Loucy (cell line): ENCODE measurements at regions not wholly inside any gene's neighbourhood (a gene's known extent, or its start where the extent isn't known, plus 50 kb on each side); places are given as distances from the start of the nearest gene placed in this dataset.

Experiments
- H2AFZ ChIP-seq: fragments of 200-600 bp; sonication (generic); 2 replicates; pipeline ENCODE4 v1.6.0; 2016; ENCODE audit warnings: antibody characterized with exemption, mild to moderate bottlenecking, low read length, moderate library complexity
- H3F3A ChIP-seq: fragments of 200-600 bp; 2 replicates; pipeline ENCODE4 v1.6.0; 2016; ENCODE audit warnings: antibody characterized with exemption, low read depth, mild to moderate bottlenecking
- H3K27me3 ChIP-seq: fragments of 200-600 bp; sonication (generic); 2 replicates; pipeline ENCODE4 v1.6.1; 2014; ENCODE audit warnings: low read length, mild to moderate bottlenecking; ENCODE audit not compliant: insufficient read depth, poor library complexity, severe bottlenecking
- H3K36me3 ChIP-seq: fragments of 200-600 bp; sonication (generic); 2 replicates; pipeline ENCODE4 v1.6.1; 2016; ENCODE audit warnings: low read length; ENCODE audit not compliant: insufficient read depth
- H3K4me1 ChIP-seq: fragments of 200-600 bp; sonication (generic); 2 replicates; pipeline ENCODE4 v1.5.1; 2014; ENCODE audit warnings: low read length, mild to moderate bottlenecking; ENCODE audit not compliant: insufficient read depth, poor library complexity, severe bottlenecking
- H3K4me2 ChIP-seq: fragments of 200-600 bp; sonication (generic); 2 replicates; pipeline ENCODE4 v1.6.0; 2014; ENCODE audit warnings: antibody characterized with exemption, low read length, low read depth, mild to moderate bottlenecking; ENCODE audit not compliant: poor library complexity, severe bottlenecking
- H3K4me3 ChIP-seq: fragments of 200-600 bp; sonication (generic); 2 replicates; pipeline ENCODE4 v1.5.1; 2014; ENCODE audit warnings: low read length, mild to moderate bottlenecking, mixed read lengths; ENCODE audit not compliant: poor library complexity, severe bottlenecking
- H3K79me2 ChIP-seq: fragments of 200-600 bp; sonication (generic); 2 replicates; pipeline ENCODE4 v1.6.1; 2014; ENCODE audit warnings: low read length; ENCODE audit not compliant: insufficient read depth
- H3K9ac ChIP-seq: fragments of 200-600 bp; sonication (generic); 2 replicates; pipeline ENCODE4 v1.6.0; 2014; ENCODE audit warnings: mild to moderate bottlenecking, low read depth, low read length, moderate library complexity; ENCODE audit not compliant: poor library complexity, severe bottlenecking
- H3K9me2 ChIP-seq: fragments of 200-600 bp; sonication (generic); replicated peaks from 2 replicates; pipeline ENCODE4 v1.6.1; 2016; ENCODE audit warnings: low read depth, low read length, mixed read lengths
- H3K9me3 ChIP-seq: fragments of 200-600 bp; sonication (generic); 2 replicates; pipeline ENCODE4 v1.6.1; 2014; ENCODE audit warnings: mild to moderate bottlenecking, antibody characterized with exemption, low read length, low read depth; ENCODE audit not compliant: insufficient read depth
- H4K20me1 ChIP-seq: fragments of 200-600 bp; sonication (generic); 2 replicates; pipeline ENCODE4 v1.6.0; 2014; ENCODE audit warnings: antibody characterized with exemption, low read length, mild to moderate bottlenecking; ENCODE audit not compliant: insufficient read depth, poor library complexity, severe bottlenecking
- EZH2phosphoT487 ChIP-seq: fragments of 200-600 bp; IDR thresholded peaks from 2 replicates; pipeline ENCODE4 v1.6.1; 2018; ENCODE audit warnings: antibody characterized with exemption, mild to moderate bottlenecking, moderate library complexity, borderline replicate concordance
- TF ChIP-seq, protein P1 (sequence below): fragments of 200-600 bp; sonication (generic); conservative IDR thresholded peaks from 2 replicates; pipeline ENCODE4 v1.5.1; 2014; ENCODE audit warnings: mild to moderate bottlenecking, antibody characterized with exemption, low read length

DNA sequence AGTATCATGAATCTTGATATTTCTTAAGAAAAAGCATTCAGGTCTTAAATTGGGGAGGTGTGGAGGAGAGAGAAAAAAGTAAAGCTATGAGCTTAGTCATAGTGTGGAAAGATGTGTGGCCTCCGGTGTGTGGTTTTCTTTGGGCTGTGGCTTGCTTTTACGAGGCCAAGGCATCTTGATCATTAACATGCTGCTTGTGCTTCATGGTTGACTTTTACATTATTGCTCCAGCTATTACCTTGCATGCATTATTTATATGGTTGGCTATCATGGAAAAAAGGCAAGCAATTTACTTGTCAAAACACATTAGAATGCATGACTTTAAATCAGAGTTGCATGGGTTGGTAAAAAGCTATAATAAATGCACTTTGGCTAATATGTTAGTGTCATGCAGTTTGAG lies 300.7 kb upstream of the ADARB2 start:
- Histone ChIP-seq H3F3A (no peaks in the 10 kb centered on the region), H3K4me2 (peak overlapping the region; percentile 34), H2AFZ (no peak overlapping the region), H4K20me1 (no peaks in the 10 kb centered on the region), H3K9ac (no peak overlapping the region), H3K79me2 (no peaks in the 10 kb centered on the region), H3K9me3 (no peaks in the 10 kb centered on the region), H3K9me2 (no peaks in the 10 kb centered on the region), H3K4me3 (peak overlapping the region; percentile 30), H3K27me3 (peaks cover 40% of the 10 kb centered on the region), H3K4me1 (peaks cover 8% of the 10 kb centered on the region), H3K36me3 (no peaks in the 10 kb centered on the region)
- 0 out of 2 replicates have a peak, but pooled peaks have one; percentile 32 for TF ChIP-seq EZH2phosphoT487
- TF ChIP-seq, protein P1, sequence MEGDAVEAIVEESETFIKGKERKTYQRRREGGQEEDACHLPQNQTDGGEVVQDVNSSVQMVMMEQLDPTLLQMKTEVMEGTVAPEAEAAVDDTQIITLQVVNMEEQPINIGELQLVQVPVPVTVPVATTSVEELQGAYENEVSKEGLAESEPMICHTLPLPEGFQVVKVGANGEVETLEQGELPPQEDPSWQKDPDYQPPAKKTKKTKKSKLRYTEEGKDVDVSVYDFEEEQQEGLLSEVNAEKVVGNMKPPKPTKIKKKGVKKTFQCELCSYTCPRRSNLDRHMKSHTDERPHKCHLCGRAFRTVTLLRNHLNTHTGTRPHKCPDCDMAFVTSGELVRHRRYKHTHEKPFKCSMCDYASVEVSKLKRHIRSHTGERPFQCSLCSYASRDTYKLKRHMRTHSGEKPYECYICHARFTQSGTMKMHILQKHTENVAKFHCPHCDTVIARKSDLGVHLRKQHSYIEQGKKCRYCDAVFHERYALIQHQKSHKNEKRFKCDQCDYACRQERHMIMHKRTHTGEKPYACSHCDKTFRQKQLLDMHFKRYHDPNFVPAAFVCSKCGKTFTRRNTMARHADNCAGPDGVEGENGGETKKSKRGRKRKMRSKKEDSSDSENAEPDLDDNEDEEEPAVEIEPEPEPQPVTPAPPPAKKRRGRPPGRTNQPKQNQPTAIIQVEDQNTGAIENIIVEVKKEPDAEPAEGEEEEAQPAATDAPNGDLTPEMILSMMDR: no peak

DNA sequence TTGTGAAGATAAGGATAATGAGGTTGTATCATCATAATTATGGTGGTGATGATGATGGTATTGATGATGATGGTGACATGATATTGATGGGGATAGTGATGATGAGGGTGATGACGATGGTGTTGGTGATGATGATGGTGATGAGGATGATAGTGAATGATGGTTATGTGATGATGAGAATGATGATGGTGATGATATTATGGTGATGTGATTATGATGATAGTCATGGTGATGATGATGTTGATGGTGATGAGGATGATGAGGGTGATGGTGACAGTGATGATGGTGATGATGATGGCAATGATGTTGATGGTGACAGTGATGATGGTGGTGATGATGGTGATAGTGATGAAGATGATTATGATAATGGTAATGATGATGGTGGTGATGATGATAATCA lies 299.9 kb upstream of the ADARB2 start:
- no peak overlapping the region for H3K4me3 ChIP-seq
- peaks cover 40% of the 10 kb centered on the region for H3K27me3 ChIP-seq
- H3K9me2 ChIP-seq: no peaks in the 10 kb centered on the region
- no peaks in the 10 kb centered on the region for H3K79me2 ChIP-seq
- no peaks in the 10 kb centered on the region for H3K9me3 ChIP-seq
- peaks cover 8% of the 10 kb centered on the region for H3K4me1 ChIP-seq
- no peak overlapping the region for H3K9ac ChIP-seq
- no peaks in the 10 kb centered on the region for H4K20me1 ChIP-seq
- H2AFZ ChIP-seq: no peak overlapping the region
- TF ChIP-seq, protein P1: no peak
- no peak for TF ChIP-seq EZH2phosphoT487
- no peaks in the 10 kb centered on the region for H3K36me3 ChIP-seq
- no peaks in the 10 kb centered on the region for H3F3A ChIP-seq
- H3K4me2 ChIP-seq: no peak overlapping the region

DNA sequence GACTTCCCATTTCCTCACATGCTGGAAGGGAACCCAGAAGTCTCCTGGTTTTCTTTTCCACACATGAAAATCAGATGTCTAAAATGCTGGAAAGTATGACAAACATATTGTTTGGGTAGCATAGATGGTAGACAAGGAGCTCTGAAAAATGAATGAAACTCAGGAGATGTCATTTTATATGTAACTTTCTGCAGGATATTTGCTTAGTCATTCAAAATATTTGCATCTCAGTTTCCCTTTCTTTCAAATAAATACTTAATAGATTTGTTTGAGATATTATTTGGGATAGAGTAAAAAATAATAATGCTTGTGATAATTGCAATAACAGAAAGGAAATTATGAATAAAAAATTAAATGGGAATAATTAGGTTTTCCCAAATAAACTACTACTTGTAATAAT lies 298.9 kb upstream of the ADARB2 start:
- Histone ChIP-seq H2AFZ (no peak overlapping the region), H4K20me1 (no peaks in the 10 kb centered on the region), H3F3A (no peaks in the 10 kb centered on the region), H3K79me2 (no peaks in the 10 kb centered on the region), H3K9me2 (no peaks in the 10 kb centered on the region), H3K9ac (no peak overlapping the region), H3K4me1 (peaks cover 8% of the 10 kb centered on the region), H3K36me3 (no peaks in the 10 kb centered on the region), H3K4me2 (no peak overlapping the region), H3K27me3 (peaks cover 37% of the 10 kb centered on the region), H3K9me3 (no peaks in the 10 kb centered on the region), H3K4me3 (no peak overlapping the region)
- TF ChIP-seq, protein P1: no peak
- TF ChIP-seq EZH2phosphoT487: no peak
